ENCODE measurements at regions not wholly inside any gene's neighbourhood (a gene's known extent, or its start where the extent isn't known, plus 50 kb on each side); places are given as distances from the start of the nearest gene placed in this dataset.

GRCh38 chr15:95595759-95596158, 734.7 kb upstream of the NR2F2 start:
- DNase-seq (ENCODE audit: low read depth, low spot score) = no peak

- DNase-seq (ENCODE audit: low read depth, low spot score) = no peak
These were observed 734.0 kb upstream of the NR2F2 start for GRCh38 chr15:95596496-95596895.

GRCh38 chr15:95598251-95598855, 732.1 kb upstream of the NR2F2 start:
- no peak for DNase-seq (ENCODE audit: low read depth, low spot score)

- no peak for DNase-seq (ENCODE audit: low read depth, low spot score)
These were observed 730.1 kb upstream of the NR2F2 start for GRCh38 chr15:95600367-95600766.

GRCh38 chr15:95600884-95601283, 729.6 kb upstream of the NR2F2 start:
- DNase-seq (ENCODE audit: low read depth, low spot score) = no peak

- no peak for DNase-seq (ENCODE audit: low read depth, low spot score)
These were observed 729.0 kb upstream of the NR2F2 start for GRCh38 chr15:95601525-95601924.

GRCh38 chr15:95603802-95604201, 726.7 kb upstream of the NR2F2 start:
- no peak for DNase-seq (ENCODE audit: low read depth, low spot score)

GRCh38 chr15:95604634-95605036, 725.9 kb upstream of the NR2F2 start:
- peak; percentile 45 for DNase-seq (ENCODE audit: low read depth, low spot score)

- no peak for DNase-seq (ENCODE audit: low read depth, low spot score)
These were observed 725.4 kb upstream of the NR2F2 start for GRCh38 chr15:95605098-95605497.

GRCh38 chr15:95606551-95606950, 723.9 kb upstream of the NR2F2 start:
- no peak for DNase-seq (ENCODE audit: low read depth, low spot score)

- DNase-seq (ENCODE audit: low read depth, low spot score) = no peak
These were observed 722.1 kb upstream of the NR2F2 start for GRCh38 chr15:95608371-95608770.

- DNase-seq (ENCODE audit: low read depth, low spot score) = no peak
These were observed 721.4 kb upstream of the NR2F2 start for GRCh38 chr15:95609096-95609495.

GRCh38 chr15:95610945-95611344, 719.6 kb upstream of the NR2F2 start:
- DNase-seq (ENCODE audit: low read depth, low spot score) = no peak

- DNase-seq (ENCODE audit: low read depth, low spot score) = no peak
These were observed 715.1 kb upstream of the NR2F2 start for GRCh38 chr15:95615436-95615835.

GRCh38 chr15:95616306-95616705, 714.2 kb upstream of the NR2F2 start:
- DNase-seq (ENCODE audit: low read depth, low spot score) = no peak

- DNase-seq (ENCODE audit: low read depth, low spot score) = no peak
These were observed 709.4 kb upstream of the NR2F2 start for GRCh38 chr15:95620934-95621579.

GRCh38 chr15:95622843-95623242, 707.7 kb upstream of the NR2F2 start:
- DNase-seq (ENCODE audit: low read depth, low spot score) = no peak

- no peak for DNase-seq (ENCODE audit: low read depth, low spot score)
These were observed 706.4 kb upstream of the NR2F2 start for GRCh38 chr15:95624100-95624499.

GRCh38 chr15:95624616-95625361, 705.7 kb upstream of the NR2F2 start:
- no peak for DNase-seq (ENCODE audit: low read depth, low spot score)

- no peak for DNase-seq (ENCODE audit: low read depth, low spot score)
These were observed 703.8 kb upstream of the NR2F2 start for GRCh38 chr15:95626501-95627361.

- no peak for DNase-seq (ENCODE audit: low read depth, low spot score)
These were observed 700.9 kb upstream of the NR2F2 start for GRCh38 chr15:95629503-95630168.

All from smooth muscle cell of the brain vasculature (primary cell).